GM12891 (cell line): ENCODE measurements at regions not wholly inside any gene's neighbourhood (a gene's known extent, or its start where the extent isn't known, plus 50 kb on each side); places are given as distances from the start of the nearest gene placed in this dataset.

Experiments
- DNase-seq: peaks from one replicate; pipeline ENCODE4 v3.0.0; 2011; ENCODE audit warnings: low spot score; ENCODE audit not compliant: insufficient read length
- FAIRE-seq: peaks from 2 replicates; lab custom pipeline; 2011; peaks lifted over from hg19 to GRCh38; lab: Jason Lieb, UNC
- PAX5 ChIP-seq: IDR thresholded peaks from 2 replicates; pipeline ENCODE4 v1.6.1; 2011; ENCODE audit warnings: low read length, moderate library complexity, mild to moderate bottlenecking; ENCODE audit not compliant: insufficient read depth, severe bottlenecking
- POLR2A ChIP-seq: IDR thresholded peaks from 2 replicates; pipeline ENCODE4 v1.6.1; 2011; ENCODE audit warnings: low read depth, low read length, control low read depth
- POLR2AphosphoS5 ChIP-seq: IDR thresholded peaks from 2 replicates; pipeline ENCODE4 v1.6.1; 2011; ENCODE audit warnings: low read depth, low read length, control low read depth
- POU2F2 ChIP-seq: IDR thresholded peaks from 2 replicates; pipeline ENCODE4 v1.6.1; 2011; ENCODE audit warnings: low read depth, mild to moderate bottlenecking, control low read depth, low read length, moderate library complexity
- SPI1 ChIP-seq: IDR thresholded peaks from 2 replicates; pipeline ENCODE4 v1.6.1; 2011; ENCODE audit warnings: low read depth, low read length, control low read depth
- TAF1 ChIP-seq: IDR thresholded peaks from 2 replicates; pipeline ENCODE4 v1.6.1; 2011; ENCODE audit warnings: low read depth, low read length, control low read depth

DNA sequence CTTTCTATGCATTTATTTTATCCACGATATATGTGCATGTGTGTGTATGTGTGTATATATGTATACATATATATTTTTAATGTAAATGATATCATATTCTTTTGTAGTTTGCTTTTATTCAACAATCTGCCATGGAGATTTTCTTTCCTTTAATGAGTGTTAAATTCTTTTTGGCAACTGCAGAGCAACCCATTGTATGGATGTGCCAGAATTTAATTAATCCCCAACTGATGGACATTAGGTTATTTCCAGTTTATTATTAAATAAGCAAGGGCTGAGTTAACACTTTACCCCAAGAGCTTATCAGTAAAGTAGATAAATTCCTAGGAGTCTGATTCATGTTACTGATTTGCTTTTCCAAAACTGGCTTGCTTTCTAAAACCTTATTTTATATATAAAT, 58.9 kb upstream of the CD28 start:
- no peak for TF ChIP-seq SPI1
- TF ChIP-seq POLR2AphosphoS5, result no peak
- no peak for TF ChIP-seq TAF1
- TF ChIP-seq PAX5, result no peak
- no peak for TF ChIP-seq POLR2A
- no peak for TF ChIP-seq POU2F2
- DNase-seq, result no peak
- no peak for FAIRE-seq

GRCh38 chr2:203648273-203648672, 58.2 kb upstream of the CD28 start:
- TF ChIP-seq POLR2A (no peak), PAX5 (no peak), POLR2AphosphoS5 (no peak), POU2F2 (no peak), TAF1 (no peak), SPI1 (no peak)
- DNase-seq (no peak), FAIRE-seq (no peak)

GRCh38 chr2:203649176-203649814, 57.1 kb upstream of the CD28 start:
- TF ChIP-seq POLR2AphosphoS5 (no peak), POLR2A (no peak), PAX5 (no peak), TAF1 (no peak), SPI1 (no peak), POU2F2 (no peak)
- DNase-seq, result no peak
- no peak for FAIRE-seq

DNA sequence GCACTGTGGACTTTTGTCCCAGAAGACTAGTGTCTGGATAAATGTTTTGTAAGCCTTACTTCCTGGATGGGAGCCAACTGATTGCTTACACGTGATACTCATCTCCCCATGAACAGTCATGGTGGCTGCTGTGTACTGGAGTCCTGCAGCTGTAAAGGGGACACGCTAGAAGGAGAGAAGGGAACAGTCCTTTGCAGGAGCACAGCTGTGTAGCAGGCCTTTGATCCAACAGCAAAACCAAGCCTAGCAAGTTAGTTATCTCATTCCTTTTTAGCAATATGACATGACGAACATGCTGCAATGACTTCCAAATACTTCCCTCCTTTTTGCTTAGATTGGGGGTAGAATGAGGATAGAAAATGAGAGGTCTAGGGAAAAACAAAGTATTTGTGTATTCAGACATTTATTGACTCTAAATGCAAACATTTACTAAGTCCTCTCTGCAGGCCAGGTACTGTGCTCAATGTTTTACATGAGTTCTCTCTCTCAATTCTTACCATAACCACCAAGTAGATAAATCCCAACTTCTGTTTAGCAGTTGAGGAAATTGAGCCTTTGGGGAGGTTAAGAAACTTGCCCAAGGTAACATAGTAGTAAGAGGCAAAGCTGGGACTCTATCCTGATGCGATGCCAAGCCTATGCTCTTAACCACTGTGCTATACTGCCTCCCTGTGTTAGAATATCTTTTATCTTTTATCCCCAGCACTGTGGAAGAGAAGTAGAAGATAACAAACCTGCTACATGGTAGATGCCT, 55.4 kb upstream of the CD28 start:
- FAIRE-seq, result peak; percentile 74

GRCh38 chr2:203651621-203652020, 54.8 kb upstream of the CD28 start:
- FAIRE-seq, result no peak
- no peak for DNase-seq
- TF ChIP-seq POLR2A (no peak), PAX5 (no peak), SPI1 (no peak), POLR2AphosphoS5 (no peak), POU2F2 (no peak), TAF1 (no peak)

More for the DNA sequence above, 55.4 kb upstream of the CD28 start:
- no peak for DNase-seq
- TF ChIP-seq SPI1 (no peak), POU2F2 (no peak), TAF1 (no peak), POLR2AphosphoS5 (no peak), POLR2A (no peak), PAX5 (no peak)

DNA sequence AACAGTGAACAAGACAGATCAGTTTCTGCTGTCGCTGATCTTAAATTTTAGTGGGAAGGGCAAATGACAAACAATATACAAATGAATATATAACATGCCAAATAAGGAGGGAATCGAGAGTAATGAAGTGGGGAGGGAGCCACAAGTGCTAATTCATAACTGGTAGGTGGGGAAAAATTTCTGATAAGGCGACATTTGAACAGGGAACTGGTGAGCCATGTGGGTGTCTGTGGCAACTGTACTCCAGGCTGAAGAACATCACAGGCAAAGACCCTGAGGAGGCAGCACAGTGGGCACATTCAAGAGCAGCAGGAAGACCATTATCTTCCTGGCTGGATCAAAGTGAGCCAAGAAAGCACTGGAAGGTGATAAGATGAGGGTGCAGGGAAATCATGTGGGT, 51.6 kb upstream of the CD28 start:
- FAIRE-seq (no peak), DNase-seq (no peak)
- TF ChIP-seq POU2F2 (no peak), POLR2A (no peak), POLR2AphosphoS5 (no peak), TAF1 (no peak), PAX5 (no peak), SPI1 (no peak)

- TF ChIP-seq SPI1 (peak; percentile 34; the same call in 1 of the 2 replicates), POLR2A (no peak)
- DNase-seq (no peak), FAIRE-seq (peak; percentile 86)
These were observed 49.7 kb upstream of the CD28 start for GRCh38 chr2:203656522-203657287.
